Lower leg skin (tissue), 3 donors: ENCODE measurements at regions not wholly inside any gene's neighbourhood (a gene's known extent, or its start where the extent isn't known, plus 50 kb on each side); places are given as distances from the start of the nearest gene placed in this dataset.
"Not testable (repeated sequence)": the region's sequence is repeated elsewhere in the genome, so short reads cannot be mapped to it uniquely, and the experiment has no call there.

Source experiments
- POLR2A ChIP-seq, 2 donors: fragments of 450-650 bp; IDR thresholded peaks; one replicate each; pipeline ENCODE4 v1.6.1; 2016 to 2017; ENCODE audit warnings: antibody characterized with exemption in 2 of 2, mild to moderate bottlenecking in 1 of 2, moderate library complexity in 1 of 2
- TF ChIP-seq, protein P1 (sequence below), 3 donors: fragments of 450-650 bp; IDR thresholded peaks; one replicate each; pipeline ENCODE4 v1.5.1; 2016; ENCODE audit warnings: antibody characterized with exemption in 3 of 3, mild to moderate bottlenecking in 3 of 3, moderate library complexity in 2 of 3

GRCh38 chr4:118516107-118516506, 163.3 kb upstream of the PRSS12 start:
- TF ChIP-seq POLR2A (IDR thresholded peaks at IDR 0.05), result not testable (repeated sequence)
- TF ChIP-seq, protein P1, sequence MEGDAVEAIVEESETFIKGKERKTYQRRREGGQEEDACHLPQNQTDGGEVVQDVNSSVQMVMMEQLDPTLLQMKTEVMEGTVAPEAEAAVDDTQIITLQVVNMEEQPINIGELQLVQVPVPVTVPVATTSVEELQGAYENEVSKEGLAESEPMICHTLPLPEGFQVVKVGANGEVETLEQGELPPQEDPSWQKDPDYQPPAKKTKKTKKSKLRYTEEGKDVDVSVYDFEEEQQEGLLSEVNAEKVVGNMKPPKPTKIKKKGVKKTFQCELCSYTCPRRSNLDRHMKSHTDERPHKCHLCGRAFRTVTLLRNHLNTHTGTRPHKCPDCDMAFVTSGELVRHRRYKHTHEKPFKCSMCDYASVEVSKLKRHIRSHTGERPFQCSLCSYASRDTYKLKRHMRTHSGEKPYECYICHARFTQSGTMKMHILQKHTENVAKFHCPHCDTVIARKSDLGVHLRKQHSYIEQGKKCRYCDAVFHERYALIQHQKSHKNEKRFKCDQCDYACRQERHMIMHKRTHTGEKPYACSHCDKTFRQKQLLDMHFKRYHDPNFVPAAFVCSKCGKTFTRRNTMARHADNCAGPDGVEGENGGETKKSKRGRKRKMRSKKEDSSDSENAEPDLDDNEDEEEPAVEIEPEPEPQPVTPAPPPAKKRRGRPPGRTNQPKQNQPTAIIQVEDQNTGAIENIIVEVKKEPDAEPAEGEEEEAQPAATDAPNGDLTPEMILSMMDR (IDR thresholded peaks at IDR 0.05), result not testable (repeated sequence)
